ENCODE measurements at regions not wholly inside any gene's neighbourhood (a gene's known extent, or its start where the extent isn't known, plus 50 kb on each side); places are given as distances from the start of the nearest gene placed in this dataset.

- H3K36me3 ChIP-seq (ENCODE audit: control insufficient read depth in 5 of 5, insufficient read depth in 5 of 5, low read length in 5 of 5) = no peaks in the 10 kb centered on the region
- peaks cover 3 to 17% (median 6%) of the 10 kb centered on the region in 5 donors for H3K9me3 ChIP-seq (ENCODE audit: control insufficient read depth in 5 of 5, low read length in 5 of 5)
- H3K27ac ChIP-seq (ENCODE audit: low read depth, low read length) = no peak overlapping the region
- H3K4me3 ChIP-seq (ENCODE audit: low read depth in 1 of 5, low read length in 5 of 5) = no peak overlapping the region
- no peak overlapping the region for H3K9ac ChIP-seq (ENCODE audit: low read length in 5 of 5)
- no peaks in the 10 kb centered on the region for H3K27me3 ChIP-seq (ENCODE audit: control insufficient read depth in 5 of 5, insufficient read depth in 4 of 5, low read length in 5 of 5)
- H3K4me1 ChIP-seq (ENCODE audit: control insufficient read depth in 5 of 5, insufficient read depth in 5 of 5, low read length in 5 of 5) = no peaks in the 10 kb centered on the region
Observed at GRCh38 chr7:68922850-68923249, 675.4 kb upstream of the AUTS2 start.

- Histone ChIP-seq H3K27me3 (ENCODE audit: control insufficient read depth in 5 of 5, insufficient read depth in 4 of 5, low read length in 5 of 5) (no peaks in the 10 kb centered on the region), H3K9me3 (ENCODE audit: control insufficient read depth in 5 of 5, low read length in 5 of 5) (peaks cover 3 to 16% (median 6%) of the 10 kb centered on the region in 5 donors), H3K36me3 (ENCODE audit: control insufficient read depth in 5 of 5, insufficient read depth in 5 of 5, low read length in 5 of 5) (no peaks in the 10 kb centered on the region), H3K9ac (ENCODE audit: low read length in 5 of 5) (no peak overlapping the region), H3K27ac (ENCODE audit: low read depth, low read length) (no peak overlapping the region), H3K4me1 (ENCODE audit: control insufficient read depth in 5 of 5, insufficient read depth in 5 of 5, low read length in 5 of 5) (peaks cover 0 to 3% (median 0%) of the 10 kb centered on the region in 5 donors), H3K4me3 (ENCODE audit: low read depth in 1 of 5, low read length in 5 of 5) (no peak overlapping the region)
Observed at GRCh38 chr7:68925241-68925640, 673.0 kb upstream of the AUTS2 start.

- Histone ChIP-seq H3K36me3 (ENCODE audit: control insufficient read depth in 5 of 5, insufficient read depth in 5 of 5, low read length in 5 of 5) (no peaks in the 10 kb centered on the region), H3K9ac (ENCODE audit: low read length in 5 of 5) (no peak overlapping the region), H3K27me3 (ENCODE audit: control insufficient read depth in 5 of 5, insufficient read depth in 4 of 5, low read length in 5 of 5) (no peaks in the 10 kb centered on the region), H3K4me1 (ENCODE audit: control insufficient read depth in 5 of 5, insufficient read depth in 5 of 5, low read length in 5 of 5) (peaks cover 0 to 3% (median 0%) of the 10 kb centered on the region in 5 donors), H3K9me3 (ENCODE audit: control insufficient read depth in 5 of 5, low read length in 5 of 5) (no peaks in the 10 kb centered on the region), H3K27ac (ENCODE audit: low read depth, low read length) (no peak overlapping the region), H3K4me3 (ENCODE audit: low read depth in 1 of 5, low read length in 5 of 5) (no peak overlapping the region)
Observed at GRCh38 chr7:68929781-68930261, 668.5 kb upstream of the AUTS2 start.

GRCh38 chr7:68936471-68937035, 661.7 kb upstream of the AUTS2 start:
- no peaks in the 10 kb centered on the region for H3K36me3 ChIP-seq (ENCODE audit: control insufficient read depth in 5 of 5, insufficient read depth in 5 of 5, low read length in 5 of 5)
- H3K4me3 ChIP-seq (ENCODE audit: low read depth in 1 of 5, low read length in 5 of 5) = no peak overlapping the region
- no peak overlapping the region for H3K27ac ChIP-seq (ENCODE audit: low read depth, low read length)
- no peaks in the 10 kb centered on the region for H3K4me1 ChIP-seq (ENCODE audit: control insufficient read depth in 5 of 5, insufficient read depth in 5 of 5, low read length in 5 of 5)
- H3K9ac ChIP-seq (ENCODE audit: low read length in 5 of 5) = no peak overlapping the region
- H3K9me3 ChIP-seq (ENCODE audit: control insufficient read depth in 5 of 5, low read length in 5 of 5) = peaks cover 0 to 8% (median 0%) of the 10 kb centered on the region in 5 donors
- no peaks in the 10 kb centered on the region for H3K27me3 ChIP-seq (ENCODE audit: control insufficient read depth in 5 of 5, insufficient read depth in 4 of 5, low read length in 5 of 5)

GRCh38 chr7:68938151-68938550, 660.1 kb upstream of the AUTS2 start:
- Histone ChIP-seq H3K9me3 (ENCODE audit: control insufficient read depth in 5 of 5, low read length in 5 of 5) (peaks cover 0 to 8% (median under 1%) of the 10 kb centered on the region in 5 donors), H3K9ac (ENCODE audit: low read length in 5 of 5) (no peak overlapping the region), H3K36me3 (ENCODE audit: control insufficient read depth in 5 of 5, insufficient read depth in 5 of 5, low read length in 5 of 5) (no peaks in the 10 kb centered on the region), H3K27ac (ENCODE audit: low read depth, low read length) (no peak overlapping the region), H3K27me3 (ENCODE audit: control insufficient read depth in 5 of 5, insufficient read depth in 4 of 5, low read length in 5 of 5) (no peaks in the 10 kb centered on the region), H3K4me1 (ENCODE audit: control insufficient read depth in 5 of 5, insufficient read depth in 5 of 5, low read length in 5 of 5) (no peaks in the 10 kb centered on the region), H3K4me3 (ENCODE audit: low read depth in 1 of 5, low read length in 5 of 5) (no peak overlapping the region)

GRCh38 chr7:68943786-68944185, 654.5 kb upstream of the AUTS2 start:
- H3K4me3 ChIP-seq (ENCODE audit: low read depth in 1 of 5, low read length in 5 of 5) = no peak overlapping the region
- H3K27ac ChIP-seq (ENCODE audit: low read depth, low read length) = no peak overlapping the region
- H3K9ac ChIP-seq (ENCODE audit: low read length in 5 of 5) = no peak overlapping the region
- H3K36me3 ChIP-seq (ENCODE audit: control insufficient read depth in 5 of 5, insufficient read depth in 5 of 5, low read length in 5 of 5) = no peaks in the 10 kb centered on the region
- no peaks in the 10 kb centered on the region for H3K27me3 ChIP-seq (ENCODE audit: control insufficient read depth in 5 of 5, insufficient read depth in 4 of 5, low read length in 5 of 5)
- H3K9me3 ChIP-seq (ENCODE audit: control insufficient read depth in 5 of 5, low read length in 5 of 5) = peaks cover 0 to 15% (median 8%) of the 10 kb centered on the region in 5 donors
- H3K4me1 ChIP-seq (ENCODE audit: control insufficient read depth in 5 of 5, insufficient read depth in 5 of 5, low read length in 5 of 5) = no peaks in the 10 kb centered on the region

GRCh38 chr7:68955656-68956055, 642.6 kb upstream of the AUTS2 start:
- H3K9me3 ChIP-seq (ENCODE audit: control insufficient read depth in 5 of 5, low read length in 5 of 5) = no peaks in the 10 kb centered on the region
- peaks cover 0 to 5% (median 0%) of the 10 kb centered on the region in 5 donors for H3K27me3 ChIP-seq (ENCODE audit: control insufficient read depth in 5 of 5, insufficient read depth in 4 of 5, low read length in 5 of 5)
- no peak overlapping the region for H3K9ac ChIP-seq (ENCODE audit: low read length in 5 of 5)
- H3K27ac ChIP-seq (ENCODE audit: low read depth, low read length) = no peak overlapping the region
- no peaks in the 10 kb centered on the region for H3K4me1 ChIP-seq (ENCODE audit: control insufficient read depth in 5 of 5, insufficient read depth in 5 of 5, low read length in 5 of 5)
- H3K36me3 ChIP-seq (ENCODE audit: control insufficient read depth in 5 of 5, insufficient read depth in 5 of 5, low read length in 5 of 5) = no peaks in the 10 kb centered on the region
- no peak overlapping the region for H3K4me3 ChIP-seq (ENCODE audit: low read depth in 1 of 5, low read length in 5 of 5)

GRCh38 chr7:68958571-68958970, 639.7 kb upstream of the AUTS2 start:
- Histone ChIP-seq H3K27ac (ENCODE audit: low read depth, low read length) (no peak overlapping the region), H3K27me3 (ENCODE audit: control insufficient read depth in 5 of 5, insufficient read depth in 4 of 5, low read length in 5 of 5) (peaks cover 0 to 5% (median 0%) of the 10 kb centered on the region in 5 donors), H3K4me3 (ENCODE audit: low read depth in 1 of 5, low read length in 5 of 5) (no peak overlapping the region), H3K9me3 (ENCODE audit: control insufficient read depth in 5 of 5, low read length in 5 of 5) (peaks cover 0 to 7% (median 3%) of the 10 kb centered on the region in 5 donors), H3K4me1 (ENCODE audit: control insufficient read depth in 5 of 5, insufficient read depth in 5 of 5, low read length in 5 of 5) (no peaks in the 10 kb centered on the region), H3K9ac (ENCODE audit: low read length in 5 of 5) (no peak overlapping the region), H3K36me3 (ENCODE audit: control insufficient read depth in 5 of 5, insufficient read depth in 5 of 5, low read length in 5 of 5) (no peaks in the 10 kb centered on the region)

- Histone ChIP-seq H3K9me3 (ENCODE audit: control insufficient read depth in 5 of 5, low read length in 5 of 5) (peaks cover 0 to 7% (median 3%) of the 10 kb centered on the region in 5 donors), H3K9ac (ENCODE audit: low read length in 5 of 5) (no peak overlapping the region), H3K4me1 (ENCODE audit: control insufficient read depth in 5 of 5, insufficient read depth in 5 of 5, low read length in 5 of 5) (peaks cover 0 to 3% (median 0%) of the 10 kb centered on the region in 5 donors), H3K27ac (ENCODE audit: low read depth, low read length) (no peak overlapping the region), H3K36me3 (ENCODE audit: control insufficient read depth in 5 of 5, insufficient read depth in 5 of 5, low read length in 5 of 5) (no peaks in the 10 kb centered on the region), H3K4me3 (ENCODE audit: low read depth in 1 of 5, low read length in 5 of 5) (no peak overlapping the region), H3K27me3 (ENCODE audit: control insufficient read depth in 5 of 5, insufficient read depth in 4 of 5, low read length in 5 of 5) (no peaks in the 10 kb centered on the region)
Observed at GRCh38 chr7:68963552-68963951, 634.7 kb upstream of the AUTS2 start.

- no peak overlapping the region for H3K27ac ChIP-seq (ENCODE audit: low read depth, low read length)
- no peak overlapping the region for H3K9ac ChIP-seq (ENCODE audit: low read length in 5 of 5)
- H3K4me3 ChIP-seq (ENCODE audit: low read depth in 1 of 5, low read length in 5 of 5) = no peak overlapping the region
- H3K4me1 ChIP-seq (ENCODE audit: control insufficient read depth in 5 of 5, insufficient read depth in 5 of 5, low read length in 5 of 5) = peaks cover 0 to 3% (median 0%) of the 10 kb centered on the region in 5 donors
- peaks cover 0 to 7% (median 3%) of the 10 kb centered on the region in 5 donors for H3K9me3 ChIP-seq (ENCODE audit: control insufficient read depth in 5 of 5, low read length in 5 of 5)
- H3K27me3 ChIP-seq (ENCODE audit: control insufficient read depth in 5 of 5, insufficient read depth in 4 of 5, low read length in 5 of 5) = no peaks in the 10 kb centered on the region
- H3K36me3 ChIP-seq (ENCODE audit: control insufficient read depth in 5 of 5, insufficient read depth in 5 of 5, low read length in 5 of 5) = no peaks in the 10 kb centered on the region
Observed at GRCh38 chr7:68964060-68964459, 634.2 kb upstream of the AUTS2 start.
